ENCODE measurements at regions not wholly inside any gene's neighbourhood (a gene's known extent, or its start where the extent isn't known, plus 50 kb on each side); places are given as distances from the start of the nearest gene placed in this dataset.

GRCh38 chr3:27617552-27617951 lies 104.6 kb downstream of the EOMES start:
- POLR2A ChIA-PET, result no interaction called here
- no TSS peak for BruUV-seq (replicated peaks)
- TF ChIP-seq POLR2AphosphoS5 (IDR thresholded peaks at IDR 0.05; ENCODE audit: low read depth, low read length) (no peak), CTCF (IDR thresholded peaks at IDR 0.05 in 2 of 3, conservative IDR thresholded peaks at IDR 0.05 in 1 of 3; ENCODE audit: borderline replicate concordance in 1 of 3, insufficient read depth in 1 of 3, low read depth in 2 of 3, low read length in 2 of 3) (no peak), CBX3 (IDR thresholded peaks at IDR 0.05; ENCODE audit: low read depth) (no peak), TCF7L2 (IDR thresholded peaks at IDR 0.05; ENCODE audit: borderline replicate concordance, extremely low read depth, insufficient read depth, insufficient read length) (no peak), FOSL1 (IDR thresholded peaks at IDR 0.05; ENCODE audit: low read depth) (no peak), ATF3 (IDR thresholded peaks at IDR 0.05) (no peak), CEBPB (IDR thresholded peaks at IDR 0.05; ENCODE audit: low read depth) (no peak), ELF1 (IDR thresholded peaks at IDR 0.05; ENCODE audit: borderline replicate concordance, low read depth) (no peak), MAX (IDR thresholded peaks at IDR 0.05) (no peak), YY1 (IDR thresholded peaks at IDR 0.05; ENCODE audit: extremely low read depth, insufficient replicate concordance, low read depth, low read length) (no peak), REST (IDR thresholded peaks at IDR 0.05; ENCODE audit: low read depth) (no peak), RAD21 (IDR thresholded peaks at IDR 0.05; ENCODE audit: low read depth) (no peak), EGR1 (IDR thresholded peaks at IDR 0.05; ENCODE audit: low read depth) (no peak), ZNF274 (IDR thresholded peaks at IDR 0.05; ENCODE audit: low read depth, low read length) (no peak), ZFX (IDR thresholded peaks at IDR 0.05) (no peak), EZH2phosphoT487 (IDR thresholded peaks at IDR 0.05; ENCODE audit: borderline replicate concordance) (no peak), POLR2A (IDR thresholded peaks at IDR 0.05; ENCODE audit: borderline replicate concordance, extremely low read depth, insufficient read depth, insufficient read length) (no peak)
- H3K9me2 ChIP-seq (ENCODE audit: insufficient read depth), result no peaks in the 10 kb centered on the region
- no peaks in the 10 kb centered on the region for H3K4me1 ChIP-seq (ENCODE audit: control insufficient read depth in 1 of 2, insufficient read depth in 2 of 2, low read length in 2 of 2)
- no peak overlapping the region for H3K4me2 ChIP-seq (ENCODE audit: low read length)
- H3K27me3 ChIP-seq (ENCODE audit: insufficient read depth, low read length), result no peaks in the 10 kb centered on the region
- H2AFZ ChIP-seq (ENCODE audit: low read depth, low read length, poor library complexity, severe bottlenecking), result no peak overlapping the region
- CTCF ChIA-PET, result no interaction called here
- RAD21 ChIA-PET (ENCODE audit: low non-redundant PET in 1 of 2, low total read pairs in 2 of 2, uncharacterized antibody in 2 of 2, unreplicated experiment in 2 of 2), result no interaction called here
- H3K79me2 ChIP-seq (ENCODE audit: insufficient read depth, low read length), result no peaks in the 10 kb centered on the region
- no peaks in the 10 kb centered on the region for H4K20me1 ChIP-seq (ENCODE audit: insufficient read depth)
- ATAC-seq, result no peak
- no peak for DNase-seq (ENCODE audit: low read depth, low spot score)
- no peak overlapping the region for H3K27ac ChIP-seq (ENCODE audit: low read depth, low read length)
- H3K9ac ChIP-seq (ENCODE audit: low read length), result no peak overlapping the region
- intact Hi-C loops (cut with micrococcal nuclease), result no loop called here
- peaks cover 9 to 11% of the 10 kb centered on the region in 2 experiments; a peak in 2 of 4 replicates for H3K9me3 ChIP-seq (ENCODE audit: control insufficient read depth in 1 of 2, insufficient read depth in 1 of 2, low read depth in 1 of 2, low read length in 2 of 2)
- H3K4me3 ChIP-seq (replicated peaks in 1 of 2; ENCODE audit: low read depth in 1 of 2, low read length in 2 of 2), result no peak overlapping the region
- H3K36me3 ChIP-seq (ENCODE audit: control insufficient read depth in 1 of 2, insufficient read depth in 2 of 2, low read length in 2 of 2), result no peaks in the 10 kb centered on the region
